ENCODE measurements at regions not wholly inside any gene's neighbourhood (a gene's known extent, or its start where the extent isn't known, plus 50 kb on each side); places are given as distances from the start of the nearest gene placed in this dataset.

DNA sequence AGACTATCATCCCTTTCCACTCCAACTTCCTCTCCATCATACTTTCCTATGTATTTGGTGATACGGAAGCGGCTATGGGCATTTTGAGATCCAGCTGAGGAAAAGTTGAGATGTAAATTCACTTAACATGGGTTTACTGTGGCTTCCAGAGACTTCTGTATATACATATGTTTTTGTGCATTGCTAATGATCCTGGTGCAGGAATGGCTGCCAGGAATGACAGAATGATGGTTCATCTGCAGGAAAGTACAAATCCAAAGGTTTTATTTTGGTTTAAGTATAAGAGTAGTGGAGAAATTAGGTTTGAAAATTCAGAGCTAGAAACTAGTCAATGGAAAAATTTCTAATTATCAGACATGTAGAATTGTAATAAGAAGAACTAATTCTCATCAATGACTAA is 95.0 kb upstream of the PAM start:
- TF ChIP-seq, protein P1, sequence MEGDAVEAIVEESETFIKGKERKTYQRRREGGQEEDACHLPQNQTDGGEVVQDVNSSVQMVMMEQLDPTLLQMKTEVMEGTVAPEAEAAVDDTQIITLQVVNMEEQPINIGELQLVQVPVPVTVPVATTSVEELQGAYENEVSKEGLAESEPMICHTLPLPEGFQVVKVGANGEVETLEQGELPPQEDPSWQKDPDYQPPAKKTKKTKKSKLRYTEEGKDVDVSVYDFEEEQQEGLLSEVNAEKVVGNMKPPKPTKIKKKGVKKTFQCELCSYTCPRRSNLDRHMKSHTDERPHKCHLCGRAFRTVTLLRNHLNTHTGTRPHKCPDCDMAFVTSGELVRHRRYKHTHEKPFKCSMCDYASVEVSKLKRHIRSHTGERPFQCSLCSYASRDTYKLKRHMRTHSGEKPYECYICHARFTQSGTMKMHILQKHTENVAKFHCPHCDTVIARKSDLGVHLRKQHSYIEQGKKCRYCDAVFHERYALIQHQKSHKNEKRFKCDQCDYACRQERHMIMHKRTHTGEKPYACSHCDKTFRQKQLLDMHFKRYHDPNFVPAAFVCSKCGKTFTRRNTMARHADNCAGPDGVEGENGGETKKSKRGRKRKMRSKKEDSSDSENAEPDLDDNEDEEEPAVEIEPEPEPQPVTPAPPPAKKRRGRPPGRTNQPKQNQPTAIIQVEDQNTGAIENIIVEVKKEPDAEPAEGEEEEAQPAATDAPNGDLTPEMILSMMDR (IDR thresholded peaks at IDR 0.05) = no peak
- H3K36me3 ChIP-seq = no peaks in the 10 kb centered on the region
- H3K4me1 ChIP-seq = peaks cover 0 to 10% (median 5%) of the 10 kb centered on the region in 9 donors
- no peaks in the 10 kb centered on the region for H3K27me3 ChIP-seq
- 92 to 94% methylated on average over 2 of the region's 2 CpGs for WGBS, 2 donors
- no peak overlapping the region for H3K27ac ChIP-seq
- DNase-seq (no peak), ATAC-seq (no peak)
- intact Hi-C loops (cut with DNase I) = loop anchor here in 2 of 10 donors (10.0 kb wide), 1 partner anchor 75 kb away; no protein-coding TSS in a partner anchor
- H3K4me3 ChIP-seq = no peak overlapping the region
- no peaks in the 10 kb centered on the region for H3K9me3 ChIP-seq

DNA sequence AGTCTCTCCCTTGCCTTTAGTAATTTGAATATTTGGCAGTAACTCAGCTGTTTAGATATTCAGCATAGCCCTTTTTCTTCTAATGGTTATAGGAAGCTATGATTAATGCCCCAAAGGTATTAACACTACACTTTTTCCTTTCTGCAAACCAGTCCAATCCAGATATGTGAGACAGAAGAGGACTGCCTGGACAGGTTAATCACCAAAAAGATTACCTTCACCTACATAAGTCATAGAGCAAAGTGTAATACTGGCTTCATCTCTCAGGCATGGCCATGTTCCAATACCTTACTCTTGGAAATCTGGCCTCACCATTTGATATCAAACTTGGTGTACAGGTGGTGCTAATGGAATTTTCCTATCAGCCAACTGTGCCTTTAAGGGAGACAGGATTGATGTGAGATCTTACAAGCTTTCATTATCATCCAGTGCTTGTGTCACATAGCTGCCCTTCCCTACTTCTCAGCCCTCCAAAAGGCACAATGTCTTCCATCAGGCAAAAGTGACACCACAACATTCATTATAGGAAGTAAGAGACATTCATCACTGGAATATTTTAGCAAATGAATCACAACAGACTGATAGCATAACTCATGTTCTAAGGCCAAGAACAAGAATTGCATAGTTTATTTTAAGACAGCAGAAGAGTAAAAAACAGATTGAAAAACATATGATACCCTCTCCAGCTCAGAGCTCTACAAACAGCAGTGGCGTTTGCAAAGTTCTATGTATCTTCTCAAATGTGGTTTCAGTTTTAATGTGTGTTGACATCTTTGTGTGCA is 91.2 kb upstream of the PAM start:
- intact Hi-C loops (cut with DNase I) = loop anchor here in 2 of 10 donors (10.0 kb wide), 1 partner anchor 79 kb away; no protein-coding TSS in a partner anchor
- peaks cover 0 to 10% (median 6%) of the 10 kb centered on the region in 9 donors for H3K4me1 ChIP-seq
- TF ChIP-seq, protein P1 (IDR thresholded peaks at IDR 0.05) = no peak
- H3K4me3 ChIP-seq = no peak overlapping the region
- no peaks in the 10 kb centered on the region for H3K36me3 ChIP-seq
- 52 to 71% methylated on average over 1 of the region's 1 CpG for WGBS, 2 donors
- no peaks in the 10 kb centered on the region for H3K27me3 ChIP-seq
- DNase-seq (no peak), ATAC-seq (peak in 2 of 8 donors; percentile 44 to 59)
- H3K9me3 ChIP-seq = no peaks in the 10 kb centered on the region
- H3K27ac ChIP-seq = no peak overlapping the region

DNA sequence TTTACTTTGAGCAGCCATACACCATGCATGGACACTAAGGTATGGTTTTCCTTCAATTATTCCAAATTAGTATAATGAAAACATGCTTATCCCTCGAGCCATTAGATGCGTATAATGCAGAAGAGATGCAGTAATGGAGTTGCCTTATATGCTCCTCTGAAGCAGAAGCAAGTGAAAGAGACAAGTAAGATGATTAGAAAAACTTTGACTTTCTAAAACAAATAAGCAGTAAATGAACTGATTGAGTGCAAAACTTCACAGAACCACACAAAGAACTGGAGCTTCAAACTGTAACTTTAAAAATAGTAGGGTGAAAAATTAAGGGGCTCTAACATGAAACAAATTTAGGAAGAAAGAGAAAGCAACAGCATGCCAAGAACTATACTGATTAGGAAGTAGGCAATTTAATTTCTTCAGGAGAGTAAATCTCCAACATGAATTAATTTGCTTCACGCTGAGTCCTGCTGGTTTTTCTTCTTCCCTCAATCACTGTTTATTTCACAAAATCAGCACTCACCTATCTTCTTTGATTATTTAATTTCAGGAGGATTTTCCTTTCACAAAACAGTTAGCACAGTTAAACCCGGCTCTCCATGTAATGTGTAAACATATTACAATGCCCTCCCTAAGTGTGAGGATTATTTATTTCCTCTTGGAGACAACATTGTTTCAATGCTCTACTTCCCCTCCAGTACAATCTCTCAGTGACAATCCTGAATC is 90.3 kb upstream of the PAM start:
- no peaks in the 10 kb centered on the region for H3K27me3 ChIP-seq
- no peaks in the 10 kb centered on the region for H3K9me3 ChIP-seq
- H3K36me3 ChIP-seq = no peaks in the 10 kb centered on the region
- H3K27ac ChIP-seq = peak overlapping the region in 1 of 10 donors; percentile 29
- TF ChIP-seq, protein P1 (IDR thresholded peaks at IDR 0.05) = no peak
- DNase-seq = no peak
- no peak overlapping the region for H3K4me3 ChIP-seq
- WGBS, 2 donors = 70 to 79% methylated on average over 4 of the region's 4 CpGs
- no peak for ATAC-seq
- intact Hi-C loops (cut with DNase I) = loop anchor here in 7 of 10 donors (5.0 to 10.0 kb wide), 2 partner anchors 80 to 82 kb away; no protein-coding TSS in a partner anchor
- H3K4me1 ChIP-seq = peaks cover 0 to 10% (median 6%) of the 10 kb centered on the region in 9 donors

DNA sequence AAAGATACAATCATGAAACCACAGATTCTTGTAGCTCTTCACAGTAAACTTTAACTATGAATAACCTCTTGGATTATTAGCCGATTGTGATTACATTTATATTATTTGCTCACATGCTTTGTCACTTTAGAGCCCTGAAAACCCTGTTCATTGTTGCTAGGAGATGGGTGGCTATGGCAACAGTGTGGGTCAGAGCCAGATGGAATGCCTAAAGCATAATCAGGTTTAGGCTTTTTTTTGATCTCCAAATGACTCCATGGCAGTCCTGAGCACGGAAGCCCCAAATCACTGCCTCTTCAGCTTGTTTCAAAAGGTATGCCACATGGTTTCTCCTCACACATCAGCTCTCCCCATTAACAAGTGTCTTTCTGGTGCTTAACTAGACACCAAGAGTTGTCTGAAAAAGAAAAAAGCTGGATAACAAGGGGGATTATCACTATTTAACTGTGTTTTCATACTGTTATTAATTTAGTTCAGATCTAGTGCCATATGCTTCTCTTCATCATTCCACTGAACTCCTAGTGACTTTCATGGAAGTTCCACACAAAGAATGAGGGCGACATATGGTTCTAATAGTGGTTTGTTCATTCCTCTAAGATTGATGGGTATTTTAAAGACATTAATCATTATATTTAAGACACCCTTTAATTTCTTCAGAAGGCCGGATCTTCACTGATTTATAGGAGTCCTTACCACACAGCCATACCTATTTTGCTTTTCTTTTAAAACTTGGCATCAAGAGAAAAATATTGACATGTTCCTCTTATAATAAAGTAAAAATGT is 88.8 kb upstream of the PAM start:
- intact Hi-C loops (cut with DNase I) = loop anchor here in 7 of 10 donors (5.0 to 10.0 kb wide), 2 partner anchors 82 to 84 kb away; no protein-coding TSS in a partner anchor

More for the DNA sequence above, 88.8 kb upstream of the PAM start:
- ATAC-seq (no peak), DNase-seq (no peak)
- Histone ChIP-seq H3K27ac (no peak overlapping the region), H3K36me3 (no peaks in the 10 kb centered on the region), H3K27me3 (no peaks in the 10 kb centered on the region), H3K4me1 (peaks cover 0 to 10% (median 6%) of the 10 kb centered on the region in 9 donors), H3K4me3 (no peak overlapping the region), H3K9me3 (no peaks in the 10 kb centered on the region)
- TF ChIP-seq, protein P1 (IDR thresholded peaks at IDR 0.05) = no peak
- 78 to 79% methylated on average over 4 of the region's 4 CpGs for WGBS, 2 donors
